ENCODE measurements at regions not wholly inside any gene's neighbourhood (a gene's known extent, or its start where the extent isn't known, plus 50 kb on each side); places are given as distances from the start of the nearest gene placed in this dataset.

- no peaks in the 10 kb centered on the region for H3K27me3 ChIP-seq
- no peak overlapping the region for H3K27ac ChIP-seq
- H3K4me1 ChIP-seq, result no peaks in the 10 kb centered on the region
- H3K4me3 ChIP-seq, result no peak overlapping the region
- TF ChIP-seq POLR2A (IDR thresholded peaks at IDR 0.05) (no peak), CTCF (IDR thresholded peaks at IDR 0.05) (no peak)
- intact Hi-C loops (cut with DNase I; ENCODE audit: low total_unique reads), result no loop called here
- no peaks in the 10 kb centered on the region for H3K36me3 ChIP-seq
- no peaks in the 10 kb centered on the region for H3K9me3 ChIP-seq
- DNase-seq, result no peak
These were observed 524.4 kb downstream of the NSUN3 start for GRCh38 chr3:94587291-94587690.

- no peak for DNase-seq
- TF ChIP-seq POLR2A (IDR thresholded peaks at IDR 0.05), result no peak
- no peak for TF ChIP-seq CTCF (IDR thresholded peaks at IDR 0.05)
- H3K27me3 ChIP-seq, result no peaks in the 10 kb centered on the region
- H3K36me3 ChIP-seq, result no peaks in the 10 kb centered on the region
- H3K9me3 ChIP-seq, result no peaks in the 10 kb centered on the region
- H3K27ac ChIP-seq, result no peak overlapping the region
- H3K4me1 ChIP-seq, result no peaks in the 10 kb centered on the region
- H3K4me3 ChIP-seq, result no peak overlapping the region
- intact Hi-C loops (cut with DNase I; ENCODE audit: low total_unique reads), result no loop called here
These were observed 530.8 kb downstream of the NSUN3 start for GRCh38 chr3:94593526-94594150.

- no peaks in the 10 kb centered on the region for H3K36me3 ChIP-seq
- no peak for DNase-seq
- TF ChIP-seq POLR2A (IDR thresholded peaks at IDR 0.05) (no peak), CTCF (IDR thresholded peaks at IDR 0.05) (no peak)
- no peaks in the 10 kb centered on the region for H3K4me1 ChIP-seq
- no peaks in the 10 kb centered on the region for H3K27me3 ChIP-seq
- H3K4me3 ChIP-seq, result no peak overlapping the region
- H3K27ac ChIP-seq, result no peak overlapping the region
- H3K9me3 ChIP-seq, result no peaks in the 10 kb centered on the region
- intact Hi-C loops (cut with DNase I; ENCODE audit: low total_unique reads), result no loop called here
These were observed 533.3 kb downstream of the NSUN3 start for GRCh38 chr3:94596141-94596540.

- intact Hi-C loops (cut with DNase I; ENCODE audit: low total_unique reads), result no loop called here
- DNase-seq, result no peak
- no peaks in the 10 kb centered on the region for H3K36me3 ChIP-seq
- no peak overlapping the region for H3K27ac ChIP-seq
- H3K4me3 ChIP-seq, result no peak overlapping the region
- no peaks in the 10 kb centered on the region for H3K27me3 ChIP-seq
- no peaks in the 10 kb centered on the region for H3K9me3 ChIP-seq
- no peaks in the 10 kb centered on the region for H3K4me1 ChIP-seq
- TF ChIP-seq POLR2A (IDR thresholded peaks at IDR 0.05) (no peak), CTCF (IDR thresholded peaks at IDR 0.05) (no peak)
These were observed 534.2 kb downstream of the NSUN3 start for GRCh38 chr3:94596887-94597566.

- H3K4me3 ChIP-seq, result no peak overlapping the region
- TF ChIP-seq CTCF (IDR thresholded peaks at IDR 0.05), result no peak
- intact Hi-C loops (cut with DNase I; ENCODE audit: low total_unique reads), result no loop called here
- DNase-seq, result no peak
- H3K36me3 ChIP-seq, result no peaks in the 10 kb centered on the region
- no peaks in the 10 kb centered on the region for H3K4me1 ChIP-seq
- no peaks in the 10 kb centered on the region for H3K27me3 ChIP-seq
- H3K27ac ChIP-seq, result no peak overlapping the region
- H3K9me3 ChIP-seq, result no peaks in the 10 kb centered on the region
These were observed 544.9 kb downstream of the NSUN3 start for GRCh38 chr3:94607778-94608177.
